ENCODE measurements at regions not wholly inside any gene's neighbourhood (a gene's known extent, or its start where the extent isn't known, plus 50 kb on each side); places are given as distances from the start of the nearest gene placed in this dataset.

DNA sequence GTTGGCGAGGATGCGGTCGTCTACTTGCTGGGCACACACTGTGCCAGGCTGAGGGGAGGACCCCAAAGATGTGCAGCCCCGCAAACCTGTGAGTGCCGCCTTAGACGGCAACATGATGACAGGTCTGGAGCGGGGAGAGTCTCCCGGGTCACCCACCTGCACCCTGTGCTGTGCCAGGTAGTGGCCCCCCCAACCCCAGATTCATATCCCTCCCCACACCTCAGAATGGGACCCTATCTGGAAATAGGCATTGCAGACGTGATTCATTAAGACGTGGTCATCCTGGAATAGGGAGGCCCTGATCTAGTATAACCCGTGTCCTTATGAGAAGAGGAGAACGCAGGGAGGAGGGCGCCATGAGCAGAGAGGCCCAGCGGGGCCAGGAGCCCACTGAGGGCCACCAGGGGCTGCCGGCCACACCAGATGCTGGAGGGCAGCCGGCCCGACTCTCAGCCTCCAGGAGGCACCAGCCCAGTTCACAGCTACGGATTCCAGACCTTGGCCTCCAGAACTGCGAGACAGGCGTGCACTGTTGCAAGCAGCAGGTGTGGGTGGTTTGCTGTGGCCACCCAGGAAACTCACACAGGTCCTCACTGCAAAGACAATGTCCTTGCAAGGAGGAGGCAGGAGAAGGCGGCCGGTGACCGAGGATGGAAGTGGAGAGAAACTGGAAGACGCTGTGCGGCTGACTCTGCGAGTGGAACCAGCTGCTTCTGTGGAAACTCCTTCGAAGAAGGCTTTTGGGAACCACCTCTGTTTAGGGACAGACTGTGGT, 131.9 kb upstream of the LPCAT1 start:
- TF ChIP-seq SIN3A (IDR thresholded peaks at IDR 0.05; ENCODE audit: low read depth, low read length) (no peak), NR2C2 (IDR thresholded peaks at IDR 0.05; ENCODE audit: borderline replicate concordance, control insufficient read depth, insufficient read length, low read depth) (no peak)

All from GM12878 (cell line).